ENCODE measurements at regions not wholly inside any gene's neighbourhood (a gene's known extent, or its start where the extent isn't known, plus 50 kb on each side); places are given as distances from the start of the nearest gene placed in this dataset.

GRCh38 chr1:73813236-73813635 is 384.7 kb downstream of the LRRIQ3 start:
- DNase-seq: no peak
- no CpG with 5 or more reads among the region's 2 CpGs for WGBS (ENCODE audit: insufficient coverage)
- Histone ChIP-seq H2AFZ (ENCODE audit: insufficient read depth, low read depth, low read length, poor library complexity, severe bottlenecking) (no peak overlapping the region), H3K27me3 (ENCODE audit: control insufficient read depth in 2 of 2, insufficient read depth in 2 of 2, low read length in 2 of 2) (no peaks in the 10 kb centered on the region), H3K4me3 (replicated peaks in 1 of 3; ENCODE audit: low read depth in 2 of 3, low read length in 3 of 3) (no peak overlapping the region), H3K27ac (ENCODE audit: low read depth in 1 of 2, low read length in 2 of 2) (no peak overlapping the region), H3K79me2 (ENCODE audit: insufficient read depth, low read length) (no peaks in the 10 kb centered on the region), H3K4me1 (ENCODE audit: control insufficient read depth in 1 of 2, insufficient read depth in 2 of 2, low read length in 2 of 2) (no peaks in the 10 kb centered on the region), H3K9me3 (replicated peaks in 1 of 2; ENCODE audit: control insufficient read depth in 1 of 2, insufficient read depth in 1 of 2, low read length in 2 of 2) (peaks cover 0 to 16% of the 10 kb centered on the region in 2 donors), H3K9ac (ENCODE audit: insufficient read depth, low read length, poor library complexity, severe bottlenecking) (no peak overlapping the region), H3K36me3 (replicated peaks in 1 of 2; ENCODE audit: control insufficient read depth in 1 of 2, insufficient read depth in 2 of 2, low read length in 2 of 2) (no peaks in the 10 kb centered on the region), H4K20me1 (ENCODE audit: insufficient read depth, low read length) (no peaks in the 10 kb centered on the region), H3K4me2 (replicated peaks; ENCODE audit: extremely low read depth, low read length, poor library complexity, severe bottlenecking) (no peak overlapping the region)
- Mint-ChIP-seq H3K27me3 (ENCODE audit: low read depth in 3 of 3) (peaks cover 0 to 1% (median 0%) of the 10 kb centered on the region in 3 donors), H3K4me1 (no peaks in the 10 kb centered on the region), H3K4me3 (no peak overlapping the region), H3K27ac (no peak overlapping the region), H3K36me3 (no peaks in the 10 kb centered on the region), H3K9me3 (peaks cover 0 to 11% (median 4%) of the 10 kb centered on the region in 7 donors)
- intact Hi-C loops (cut with micrococcal nuclease): no loop called here
- TF ChIP-seq, protein P1, sequence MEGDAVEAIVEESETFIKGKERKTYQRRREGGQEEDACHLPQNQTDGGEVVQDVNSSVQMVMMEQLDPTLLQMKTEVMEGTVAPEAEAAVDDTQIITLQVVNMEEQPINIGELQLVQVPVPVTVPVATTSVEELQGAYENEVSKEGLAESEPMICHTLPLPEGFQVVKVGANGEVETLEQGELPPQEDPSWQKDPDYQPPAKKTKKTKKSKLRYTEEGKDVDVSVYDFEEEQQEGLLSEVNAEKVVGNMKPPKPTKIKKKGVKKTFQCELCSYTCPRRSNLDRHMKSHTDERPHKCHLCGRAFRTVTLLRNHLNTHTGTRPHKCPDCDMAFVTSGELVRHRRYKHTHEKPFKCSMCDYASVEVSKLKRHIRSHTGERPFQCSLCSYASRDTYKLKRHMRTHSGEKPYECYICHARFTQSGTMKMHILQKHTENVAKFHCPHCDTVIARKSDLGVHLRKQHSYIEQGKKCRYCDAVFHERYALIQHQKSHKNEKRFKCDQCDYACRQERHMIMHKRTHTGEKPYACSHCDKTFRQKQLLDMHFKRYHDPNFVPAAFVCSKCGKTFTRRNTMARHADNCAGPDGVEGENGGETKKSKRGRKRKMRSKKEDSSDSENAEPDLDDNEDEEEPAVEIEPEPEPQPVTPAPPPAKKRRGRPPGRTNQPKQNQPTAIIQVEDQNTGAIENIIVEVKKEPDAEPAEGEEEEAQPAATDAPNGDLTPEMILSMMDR (IDR thresholded peaks at IDR 0.05): no peak

GRCh38 chr1:73811798-73812197 is 386.2 kb downstream of the LRRIQ3 start:
- H3K9me3 ChIP-seq (replicated peaks in 1 of 2; ENCODE audit: control insufficient read depth in 1 of 2, insufficient read depth in 1 of 2, low read length in 2 of 2): peaks cover 0 to 16% of the 10 kb centered on the region in 2 donors
- WGBS (ENCODE audit: insufficient coverage): 90% methylated on average over 1 of the region's 3 CpGs

More at GRCh38 chr1:73811798-73812197, 386.2 kb downstream of the LRRIQ3 start:
- H3K36me3 ChIP-seq (replicated peaks in 1 of 2; ENCODE audit: control insufficient read depth in 1 of 2, insufficient read depth in 2 of 2, low read length in 2 of 2): no peaks in the 10 kb centered on the region
- H3K9ac ChIP-seq (ENCODE audit: insufficient read depth, low read length, poor library complexity, severe bottlenecking): no peak overlapping the region
- no peak overlapping the region for H3K4me3 Mint-ChIP-seq
- H2AFZ ChIP-seq (ENCODE audit: insufficient read depth, low read depth, low read length, poor library complexity, severe bottlenecking): no peak overlapping the region
- no peak for DNase-seq
- no peaks in the 10 kb centered on the region for H4K20me1 ChIP-seq (ENCODE audit: insufficient read depth, low read length)
- no peaks in the 10 kb centered on the region for H3K4me1 ChIP-seq (ENCODE audit: control insufficient read depth in 1 of 2, insufficient read depth in 2 of 2, low read length in 2 of 2)
- H3K27ac Mint-ChIP-seq: no peak overlapping the region
- H3K4me2 ChIP-seq (replicated peaks; ENCODE audit: extremely low read depth, low read length, poor library complexity, severe bottlenecking): no peak overlapping the region
- TF ChIP-seq, protein P1 (IDR thresholded peaks at IDR 0.05): no peak
- no peak overlapping the region for H3K4me3 ChIP-seq (replicated peaks in 1 of 3; ENCODE audit: low read depth in 2 of 3, low read length in 3 of 3)
- no peaks in the 10 kb centered on the region for H3K4me1 Mint-ChIP-seq
- intact Hi-C loops (cut with micrococcal nuclease): no loop called here
- no peaks in the 10 kb centered on the region for H3K27me3 ChIP-seq (ENCODE audit: control insufficient read depth in 2 of 2, insufficient read depth in 2 of 2, low read length in 2 of 2)
- H3K79me2 ChIP-seq (ENCODE audit: insufficient read depth, low read length): no peaks in the 10 kb centered on the region
- peaks cover 0 to 1% (median 0%) of the 10 kb centered on the region in 3 donors for H3K27me3 Mint-ChIP-seq (ENCODE audit: low read depth in 3 of 3)
- H3K36me3 Mint-ChIP-seq: no peaks in the 10 kb centered on the region
- no peak overlapping the region for H3K27ac ChIP-seq (ENCODE audit: low read depth in 1 of 2, low read length in 2 of 2)
- H3K9me3 Mint-ChIP-seq: peaks cover 0 to 9% (median 3%) of the 10 kb centered on the region in 7 donors
